ENCODE measurements at regions not wholly inside any gene's neighbourhood (a gene's known extent, or its start where the extent isn't known, plus 50 kb on each side); places are given as distances from the start of the nearest gene placed in this dataset.

GRCh38 chr11:42257534-42257933 is 798.1 kb upstream of the LRRC4C start:
- TF ChIP-seq CTCF (conservative IDR thresholded peaks at IDR 0.05 in 1 of 2, IDR thresholded peaks at IDR 0.05 in 1 of 2; ENCODE audit: extremely low read depth in 1 of 2, insufficient read depth in 1 of 2, low read depth in 1 of 2, low read length in 2 of 2) (no peak), EZH2 (IDR thresholded peaks at IDR 0.05; ENCODE audit: borderline replicate concordance, low read length) (no peak)
